ENCODE measurements at regions not wholly inside any gene's neighbourhood (a gene's known extent, or its start where the extent isn't known, plus 50 kb on each side); places are given as distances from the start of the nearest gene placed in this dataset.

DNA sequence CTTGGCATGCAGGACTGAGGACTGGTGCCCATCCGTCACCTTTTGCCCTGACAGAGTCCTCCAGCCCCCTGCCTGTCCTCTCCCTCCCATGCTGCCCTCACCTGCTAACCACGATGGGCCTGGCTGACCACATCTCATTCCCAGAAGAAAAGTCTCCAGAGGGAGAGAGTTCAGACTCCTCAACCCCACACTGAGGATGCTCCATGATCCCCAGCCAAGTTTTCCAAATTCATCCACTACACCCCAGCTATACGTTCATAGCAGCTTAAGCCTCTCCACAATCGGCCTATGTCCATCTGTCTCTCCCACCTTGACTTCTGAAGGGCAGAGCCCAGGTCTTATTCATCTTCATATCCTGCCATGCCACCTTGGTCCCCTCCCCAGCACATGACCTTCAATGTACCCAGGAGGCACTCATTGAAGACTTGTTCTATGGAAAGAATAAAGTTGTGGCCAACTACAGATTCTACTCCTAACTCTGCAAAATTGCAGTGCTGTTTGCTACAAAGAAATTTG, 115.6 kb upstream of the ID2 start (continued):
- TF ChIP-seq SP3 (tag by site-specific recombination; IDR thresholded peaks at IDR 0.05), result no peak
- no peak for TF ChIP-seq ZNF121 (tag by site-specific recombination; IDR thresholded peaks at IDR 0.05)

GRCh38 chr2:8566774-8567468, 114.9 kb upstream of the ID2 start:
- Histone ChIP-seq H3K4me1 (ENCODE audit: control insufficient read depth, insufficient read depth, low read length) (no peaks in the 10 kb centered on the region), H3K27ac (ENCODE audit: extremely low read depth, low read depth, low read length) (no peak overlapping the region), H3K4me3 (ENCODE audit: low read depth, low read length) (no peak overlapping the region), H3K36me3 (ENCODE audit: control insufficient read depth in 2 of 2, insufficient read depth in 1 of 2, low read length in 2 of 2) (no peaks in the 10 kb centered on the region), H3K9me3 (ENCODE audit: control insufficient read depth, insufficient read depth, low read depth, low read length) (no peaks in the 10 kb centered on the region)
- TF ChIP-seq GLI2 (tag by site-specific recombination; IDR thresholded peaks at IDR 0.05; ENCODE audit: borderline replicate concordance, low read depth), result no peak
- TF ChIP-seq SCRT2 (tag by site-specific recombination; IDR thresholded peaks at IDR 0.05), result peak; percentile 69
- POLR2A ChIA-PET, result interaction anchor here (1.5 kb wide), 1 partner anchor 114 kb away, joined by 5 read pairs; the partner anchor contains the start of gene ID2
- CTCF ChIA-PET, result no interaction called here

- CTCF ChIA-PET, result no interaction called here
- H3K9me3 ChIP-seq (ENCODE audit: control insufficient read depth, insufficient read depth, low read depth, low read length), result no peaks in the 10 kb centered on the region
- no peak overlapping the region for H3K4me3 ChIP-seq (ENCODE audit: low read depth, low read length)
- POLR2A ChIA-PET, result interaction anchor here (1.5 kb wide), 1 partner anchor 114 kb away, joined by 5 read pairs; the partner anchor contains the start of gene ID2
- TF ChIP-seq ZNF37A (tag by site-specific recombination; IDR thresholded peaks at IDR 0.05) (no peak), ZNF76 (tag by site-specific recombination; IDR thresholded peaks at IDR 0.05; ENCODE audit: borderline replicate concordance, low read depth) (no peak), ZNF132 (tag by site-specific recombination; IDR thresholded peaks at IDR 0.05; ENCODE audit: borderline replicate concordance) (no peak), TCF7L2 (IDR thresholded peaks at IDR 0.05; ENCODE audit: borderline replicate concordance, low read depth, low read length) (no peak), ZNF157 (tag by site-specific recombination; IDR thresholded peaks at IDR 0.05) (no peak), HOXD13 (CRISPR knock-in tag; IDR thresholded peaks at IDR 0.05; ENCODE audit: borderline replicate concordance) (no peak), ZNF292 (tag by site-specific recombination; IDR thresholded peaks at IDR 0.05; ENCODE audit: borderline replicate concordance, low read depth) (no peak), ZNF114 (tag by site-specific recombination; IDR thresholded peaks at IDR 0.05) (no peak), ZNF426 (tag by site-specific recombination; IDR thresholded peaks at IDR 0.05) (no peak), ZBTB49 (tag by site-specific recombination; IDR thresholded peaks at IDR 0.05; ENCODE audit: low read depth) (no peak)
- TF ChIP-seq, protein P1, sequence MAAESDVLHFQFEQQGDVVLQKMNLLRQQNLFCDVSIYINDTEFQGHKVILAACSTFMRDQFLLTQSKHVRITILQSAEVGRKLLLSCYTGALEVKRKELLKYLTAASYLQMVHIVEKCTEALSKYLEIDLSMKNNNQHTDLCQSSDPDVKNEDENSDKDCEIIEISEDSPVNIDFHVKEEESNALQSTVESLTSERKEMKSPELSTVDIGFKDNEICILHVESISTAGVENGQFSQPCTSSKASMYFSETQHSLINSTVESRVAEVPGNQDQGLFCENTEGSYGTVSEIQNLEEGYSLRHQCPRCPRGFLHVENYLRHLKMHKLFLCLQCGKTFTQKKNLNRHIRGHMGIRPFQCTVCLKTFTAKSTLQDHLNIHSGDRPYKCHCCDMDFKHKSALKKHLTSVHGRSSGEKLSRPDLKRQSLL (tag by site-specific recombination; IDR thresholded peaks at IDR 0.05), result no peak
- TF ChIP-seq, protein P2, sequence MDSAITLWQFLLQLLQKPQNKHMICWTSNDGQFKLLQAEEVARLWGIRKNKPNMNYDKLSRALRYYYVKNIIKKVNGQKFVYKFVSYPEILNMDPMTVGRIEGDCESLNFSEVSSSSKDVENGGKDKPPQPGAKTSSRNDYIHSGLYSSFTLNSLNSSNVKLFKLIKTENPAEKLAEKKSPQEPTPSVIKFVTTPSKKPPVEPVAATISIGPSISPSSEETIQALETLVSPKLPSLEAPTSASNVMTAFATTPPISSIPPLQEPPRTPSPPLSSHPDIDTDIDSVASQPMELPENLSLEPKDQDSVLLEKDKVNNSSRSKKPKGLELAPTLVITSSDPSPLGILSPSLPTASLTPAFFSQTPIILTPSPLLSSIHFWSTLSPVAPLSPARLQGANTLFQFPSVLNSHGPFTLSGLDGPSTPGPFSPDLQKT (IDR thresholded peaks at IDR 0.05; ENCODE audit: borderline replicate concordance, low read depth, low read length), result no peak
- no peaks in the 10 kb centered on the region for H3K36me3 ChIP-seq (ENCODE audit: control insufficient read depth in 2 of 2, insufficient read depth in 1 of 2, low read length in 2 of 2)
- no peaks in the 10 kb centered on the region for H3K4me1 ChIP-seq (ENCODE audit: control insufficient read depth, insufficient read depth, low read length)
- H3K27ac ChIP-seq (ENCODE audit: extremely low read depth, low read depth, low read length), result no peak overlapping the region
Observed at GRCh38 chr2:8567469-8568260, 114.2 kb upstream of the ID2 start.
